ENCODE measurements at regions not wholly inside any gene's neighbourhood (a gene's known extent, or its start where the extent isn't known, plus 50 kb on each side); places are given as distances from the start of the nearest gene placed in this dataset.

DNA sequence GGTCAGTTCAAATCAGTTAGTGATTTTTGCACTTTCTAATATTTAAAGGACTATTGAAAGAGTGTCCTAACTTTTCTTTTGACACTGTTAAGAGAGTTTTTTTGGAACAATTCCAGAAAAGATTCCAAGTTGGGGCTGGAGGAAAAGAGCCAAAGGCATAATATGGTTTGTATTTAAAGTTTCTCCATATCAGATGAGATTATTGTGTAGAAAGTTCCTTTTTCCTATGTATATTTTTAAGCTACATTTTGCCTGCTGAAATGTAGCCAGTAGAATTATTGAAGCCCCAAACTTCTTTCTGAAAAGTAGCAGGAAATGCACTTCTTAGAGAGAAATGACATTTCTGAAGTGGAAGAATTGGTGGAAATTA is 136.5 kb upstream of the TSC22D2 start:
- Histone ChIP-seq H4K91ac (ENCODE audit: insufficient read depth, low read depth, low read length) (no peak overlapping the region), H3K79me1 (ENCODE audit: low read depth in 1 of 2, low read length in 2 of 2) (no peaks in the 10 kb centered on the region), H3K9ac (ENCODE audit: low read depth, low read length) (no peak overlapping the region), H2AK9ac (replicated peaks; ENCODE audit: low read depth, low read length, poor library complexity) (no peak overlapping the region), H4K20me1 (ENCODE audit: insufficient read depth, low read length) (no peaks in the 10 kb centered on the region), H3K9me1 (ENCODE audit: insufficient read depth, low read length) (peaks cover 5% of the 10 kb centered on the region; the same call in 1 of the 2 replicates), H3K56ac (ENCODE audit: extremely low read depth, insufficient read depth, low read length) (no peak overlapping the region), H3K4me3 (ENCODE audit: insufficient read depth, low read depth, low read length) (no peak overlapping the region), H4K5ac (ENCODE audit: low read depth, low read length) (no peak overlapping the region), H3K27ac (ENCODE audit: insufficient read depth, low read length) (no peak overlapping the region), H3K27me3 (ENCODE audit: control insufficient read depth, insufficient read depth, low read length) (no peaks in the 10 kb centered on the region), H3K36me3 (ENCODE audit: control insufficient read depth, insufficient read depth, low read length) (no peaks in the 10 kb centered on the region), H3K4me1 (ENCODE audit: control insufficient read depth, insufficient read depth, low read length) (peaks cover 6% of the 10 kb centered on the region), H4K8ac (ENCODE audit: low read depth in 2 of 2, low read length in 2 of 2) (no peak overlapping the region), H3K4me2 (ENCODE audit: low read depth, low read length) (no peak overlapping the region), H3K9me3 (ENCODE audit: control insufficient read depth, insufficient read depth, low read length) (no peaks in the 10 kb centered on the region), H3K4ac (ENCODE audit: low read depth, low read length) (no peak overlapping the region), H2AK5ac (ENCODE audit: low read depth, low read length) (no peak overlapping the region), H2BK120ac (ENCODE audit: low read depth, low read length) (no peak overlapping the region), H2BK20ac (ENCODE audit: low read depth, low read length) (no peak overlapping the region), H3K18ac (ENCODE audit: low read depth, low read length) (no peak overlapping the region), H2BK15ac (ENCODE audit: low read depth, low read length) (no peak overlapping the region), H3K14ac (replicated peaks; ENCODE audit: low read depth, low read length) (no peak overlapping the region), H2AFZ (replicated peaks; ENCODE audit: low read length, poor library complexity) (no peak overlapping the region), H3K23ac (ENCODE audit: low read depth, low read length) (no peak overlapping the region), H2BK5ac (ENCODE audit: low read depth, low read length, poor library complexity, severe bottlenecking) (no peak overlapping the region)
- intact Hi-C loops (cut with micrococcal nuclease) (no loop called here), in situ Hi-C loops (cut with MboI; ENCODE audit: low sequenced_read_pairs) (no loop called here), dilution Hi-C loops (cut with HindIII; ENCODE audit: low sequenced_read_pairs, unreplicated experiment) (no loop called here)
- TF ChIP-seq NFE2L2 (IDR thresholded peaks at IDR 0.05; ENCODE audit: low read depth, low read length): no peak
- no peak for ATAC-seq (ENCODE audit: low read depth)
- CTCF ChIA-PET: no interaction called here
- DNase-seq: no peak
- POLR2A ChIA-PET (ENCODE audit: unreplicated experiment): no interaction called here
- no TSS peak for BruUV-seq (replicated peaks)

Data from IMR-90 (cell line).